ENCODE measurements at regions not wholly inside any gene's neighbourhood (a gene's known extent, or its start where the extent isn't known, plus 50 kb on each side); places are given as distances from the start of the nearest gene placed in this dataset.

GRCh38 chr13:47592256-47592655 lies 408.8 kb downstream of the SUCLA2 start:
- Histone ChIP-seq H3K27me3 (ENCODE audit: control insufficient read depth in 1 of 2, insufficient read depth in 2 of 2, low read length in 2 of 2) (no peaks in the 10 kb centered on the region), H3K9me3 (ENCODE audit: control insufficient read depth in 1 of 2, insufficient read depth in 1 of 2, low read length in 2 of 2) (peaks cover 0 to 4% of the 10 kb centered on the region in 2 experiments), H3K4me1 (ENCODE audit: insufficient read depth, low read length) (no peaks in the 10 kb centered on the region), H3K4me3 (ENCODE audit: low read length) (no peak overlapping the region), H3K27ac (ENCODE audit: low read depth in 1 of 2, low read length in 2 of 2) (no peak overlapping the region), H3K36me3 (ENCODE audit: insufficient read depth, low read length) (no peaks in the 10 kb centered on the region)
- no peak overlapping the region for H3K27ac Mint-ChIP-seq
- peaks cover 4% of the 10 kb centered on the region for H3K9me3 Mint-ChIP-seq
- no peaks in the 10 kb centered on the region for H3K36me3 Mint-ChIP-seq (ENCODE audit: low read depth)
- POLR2A ChIA-PET, result no interaction called here
- no peak overlapping the region for H3K4me3 Mint-ChIP-seq
- H3K27me3 Mint-ChIP-seq, result no peaks in the 10 kb centered on the region
- no peak for TF ChIP-seq CTCF (IDR thresholded peaks at IDR 0.05)
- intact Hi-C loops (cut with DNase I, micrococcal nuclease), result no loop called here
- ATAC-seq (ENCODE audit: poor library complexity) (no peak), DNase-seq (no peak)
- no peaks in the 10 kb centered on the region for H3K4me1 Mint-ChIP-seq (ENCODE audit: low read depth)
- CTCF ChIA-PET, result no interaction called here

- Histone ChIP-seq H3K27me3 (ENCODE audit: control insufficient read depth in 1 of 2, insufficient read depth in 2 of 2, low read length in 2 of 2) (no peaks in the 10 kb centered on the region), H3K4me3 (ENCODE audit: low read length) (no peak overlapping the region), H3K4me1 (ENCODE audit: insufficient read depth, low read length) (no peaks in the 10 kb centered on the region), H3K36me3 (ENCODE audit: insufficient read depth, low read length) (no peaks in the 10 kb centered on the region), H3K9me3 (ENCODE audit: control insufficient read depth in 1 of 2, insufficient read depth in 1 of 2, low read length in 2 of 2) (peaks cover 0 to 8% of the 10 kb centered on the region in 2 experiments), H3K27ac (ENCODE audit: low read depth in 1 of 2, low read length in 2 of 2) (no peak overlapping the region)
- Mint-ChIP-seq H3K9me3 (peaks cover 7% of the 10 kb centered on the region), H3K36me3 (ENCODE audit: low read depth) (no peaks in the 10 kb centered on the region), H3K4me1 (ENCODE audit: low read depth) (no peaks in the 10 kb centered on the region), H3K27me3 (peaks cover 4% of the 10 kb centered on the region), H3K4me3 (no peak overlapping the region), H3K27ac (no peak overlapping the region)
- no peak for DNase-seq
- ChIA-PET POLR2A (no interaction called here), CTCF (no interaction called here)
- no peak for TF ChIP-seq CTCF (IDR thresholded peaks at IDR 0.05)
- no peak for ATAC-seq (ENCODE audit: poor library complexity)
- intact Hi-C loops (cut with DNase I, micrococcal nuclease), result no loop called here
Observed at GRCh38 chr13:47588676-47589075, 412.4 kb downstream of the SUCLA2 start.

GRCh38 chr13:47572375-47572774 lies 428.7 kb downstream of the SUCLA2 start:
- Mint-ChIP-seq H3K9me3 (peaks cover 22% of the 10 kb centered on the region), H3K4me3 (no peak overlapping the region), H3K27me3 (no peaks in the 10 kb centered on the region), H3K4me1 (ENCODE audit: low read depth) (no peaks in the 10 kb centered on the region), H3K36me3 (ENCODE audit: low read depth) (no peaks in the 10 kb centered on the region), H3K27ac (no peak overlapping the region)
- DNase-seq (no peak), ATAC-seq (ENCODE audit: poor library complexity) (no peak)
- Histone ChIP-seq H3K4me3 (ENCODE audit: low read length) (no peak overlapping the region), H3K9me3 (ENCODE audit: control insufficient read depth in 1 of 2, insufficient read depth in 1 of 2, low read length in 2 of 2) (peaks cover 0 to 20% of the 10 kb centered on the region in 2 experiments), H3K4me1 (ENCODE audit: insufficient read depth, low read length) (no peaks in the 10 kb centered on the region), H3K27me3 (ENCODE audit: control insufficient read depth in 1 of 2, insufficient read depth in 2 of 2, low read length in 2 of 2) (no peaks in the 10 kb centered on the region), H3K36me3 (ENCODE audit: insufficient read depth, low read length) (no peaks in the 10 kb centered on the region), H3K27ac (ENCODE audit: low read depth in 1 of 2, low read length in 2 of 2) (no peak overlapping the region)
- no peak for TF ChIP-seq CTCF (IDR thresholded peaks at IDR 0.05)
- CTCF ChIA-PET, result no interaction called here
- intact Hi-C loops (cut with DNase I, micrococcal nuclease), result no loop called here
- POLR2A ChIA-PET, result no interaction called here
